ENCODE measurements at regions not wholly inside any gene's neighbourhood (a gene's known extent, or its start where the extent isn't known, plus 50 kb on each side); places are given as distances from the start of the nearest gene placed in this dataset.
A peak's percentile ranks its signal among the peaks of the same experiment; 100 is the strongest.

DNA sequence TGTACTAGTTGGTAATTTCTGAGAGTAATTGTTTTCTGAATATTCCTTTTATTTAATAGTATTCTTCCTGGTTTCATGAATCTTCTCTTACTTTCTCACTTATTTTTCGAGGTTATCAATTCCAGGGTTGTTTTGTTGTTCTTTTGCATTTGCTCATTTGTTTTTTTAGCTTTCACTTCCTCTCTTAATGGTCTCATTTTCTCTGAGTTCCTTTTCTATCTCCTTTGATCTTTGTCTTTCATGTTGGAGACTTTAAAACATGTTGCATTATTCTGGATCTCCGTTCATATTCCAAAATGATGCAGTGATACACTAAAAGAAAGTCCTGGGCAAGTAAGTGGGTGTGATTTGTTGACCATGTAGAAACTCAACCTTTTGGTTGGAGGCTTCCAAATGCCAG, 345.3 kb upstream of the SLC35B3 start:
- DNase-seq, result no peak

DNA sequence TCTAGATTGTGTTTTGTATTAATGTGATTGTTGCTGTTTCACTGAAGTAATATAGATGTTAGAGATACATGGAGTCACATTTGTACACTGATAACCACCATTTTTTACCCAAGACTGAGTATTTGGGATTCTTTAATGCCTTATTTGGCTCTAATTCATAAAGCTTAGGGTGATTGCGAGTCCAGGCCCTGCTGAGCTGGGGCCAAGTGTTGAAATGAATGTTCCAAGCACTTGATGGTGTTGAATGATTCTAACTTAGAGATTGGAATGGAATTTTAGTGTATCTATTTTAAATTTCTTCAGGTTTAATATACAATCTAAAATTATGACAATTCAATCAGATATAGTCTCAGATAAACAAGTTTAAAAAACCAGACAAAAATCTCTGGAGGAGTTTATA, 329.4 kb upstream of the SLC35B3 start:
- no peak for DNase-seq

DNA sequence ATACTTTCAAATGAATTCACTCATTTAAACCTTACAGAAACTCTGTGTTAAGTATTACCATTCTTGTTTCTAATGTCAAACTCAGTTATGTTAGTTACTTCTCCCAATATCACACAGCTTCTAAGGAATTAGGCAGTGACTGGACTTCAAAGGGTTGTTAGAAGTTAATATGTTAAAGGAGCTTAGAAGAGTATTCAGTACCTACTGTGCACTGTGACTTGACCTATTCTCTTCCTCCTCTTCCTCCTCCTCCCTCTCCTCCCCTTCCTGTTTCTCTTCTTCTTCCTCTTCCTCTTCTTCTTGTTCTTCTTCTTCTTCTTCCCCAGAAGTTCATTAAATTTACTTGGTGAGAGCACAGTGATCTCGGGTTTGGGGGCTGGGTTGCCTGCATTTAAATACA, 325.6 kb upstream of the SLC35B3 start:
- DNase-seq, result no peak

DNA sequence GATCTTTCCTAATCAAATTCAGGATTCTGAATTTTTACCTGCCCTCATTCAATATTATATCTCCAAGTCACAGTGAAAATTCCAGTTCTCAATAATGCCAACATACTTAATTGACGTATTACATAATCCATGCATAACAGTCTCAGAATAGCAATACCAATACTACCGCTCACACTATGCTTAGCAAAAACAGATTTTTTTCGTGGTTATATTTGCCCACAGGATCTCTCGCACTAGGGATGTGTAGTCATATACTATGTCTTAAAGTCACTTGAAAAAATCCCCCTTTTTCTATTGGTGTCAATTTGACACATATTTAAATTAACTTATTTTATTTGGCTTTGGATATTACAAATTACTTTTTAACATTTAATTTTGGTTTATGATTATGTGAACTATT, 323.1 kb upstream of the SLC35B3 start:
- DNase-seq, result no peak

DNA sequence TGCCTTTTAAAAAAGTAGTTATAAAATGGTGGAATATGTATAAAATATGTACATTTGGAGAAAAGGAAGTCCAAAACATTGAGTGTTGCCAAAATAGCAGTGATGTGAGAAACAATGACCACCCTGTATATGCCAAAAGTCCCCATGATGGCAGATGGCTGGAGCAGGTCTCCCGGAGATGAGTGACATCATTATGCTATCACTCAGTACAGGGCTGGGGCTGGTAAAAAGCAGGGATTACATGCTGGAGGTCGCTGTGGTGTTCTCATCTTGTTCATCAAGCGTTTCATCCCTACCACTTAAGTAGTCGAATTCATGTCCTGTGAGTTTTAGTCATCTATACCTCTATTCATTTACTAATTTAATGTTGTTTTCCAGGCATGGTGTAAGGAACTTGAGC, 315.3 kb upstream of the SLC35B3 start:
- DNase-seq, result no peak

DNA sequence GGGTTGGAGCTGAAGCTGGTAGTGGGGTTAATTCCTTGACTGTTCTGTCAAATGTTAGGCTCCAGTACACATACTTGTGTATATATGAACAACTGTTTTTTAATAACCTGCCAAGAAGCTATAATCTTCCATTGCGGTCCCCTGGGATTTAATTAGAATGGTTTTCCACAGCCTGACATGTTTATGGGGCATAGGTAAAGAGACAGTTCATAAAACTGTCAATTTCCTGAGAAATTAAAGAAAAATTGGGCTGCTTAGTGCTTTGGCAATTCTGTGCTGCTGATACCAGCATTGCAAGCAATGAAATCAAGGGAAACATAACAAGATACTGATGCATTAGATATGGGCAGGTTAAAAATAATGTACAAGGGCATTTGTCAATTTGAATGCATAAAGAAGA, 314.1 kb upstream of the SLC35B3 start:
- no peak for DNase-seq

DNA sequence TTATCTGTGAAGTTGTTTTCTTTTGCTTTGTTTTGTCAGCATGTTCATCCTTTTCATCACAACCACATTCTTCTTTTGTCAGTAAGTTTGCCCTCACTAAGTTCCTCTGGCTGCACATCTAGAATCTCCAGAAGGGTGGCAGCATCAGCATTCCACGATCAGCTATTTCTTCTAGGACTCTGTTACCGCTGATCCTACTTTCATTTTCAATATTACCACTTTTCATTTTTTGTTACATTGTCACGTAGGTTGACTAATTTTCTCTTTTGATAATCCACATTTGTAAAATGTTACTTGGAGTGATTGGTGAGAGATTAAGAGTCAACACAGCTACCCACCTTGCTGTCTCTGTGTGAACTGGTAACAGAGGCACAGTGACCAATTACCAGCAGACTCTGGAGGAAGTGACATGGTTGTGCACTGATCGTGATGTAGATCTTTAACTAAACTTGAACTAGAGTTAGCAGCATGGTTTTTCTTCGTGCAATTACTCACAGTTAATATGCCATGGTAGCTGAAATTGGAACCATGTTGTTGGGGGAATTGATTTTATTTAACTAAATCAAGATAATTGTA, 307.9 kb upstream of the SLC35B3 start:
- DNase-seq, result no peak

DNA sequence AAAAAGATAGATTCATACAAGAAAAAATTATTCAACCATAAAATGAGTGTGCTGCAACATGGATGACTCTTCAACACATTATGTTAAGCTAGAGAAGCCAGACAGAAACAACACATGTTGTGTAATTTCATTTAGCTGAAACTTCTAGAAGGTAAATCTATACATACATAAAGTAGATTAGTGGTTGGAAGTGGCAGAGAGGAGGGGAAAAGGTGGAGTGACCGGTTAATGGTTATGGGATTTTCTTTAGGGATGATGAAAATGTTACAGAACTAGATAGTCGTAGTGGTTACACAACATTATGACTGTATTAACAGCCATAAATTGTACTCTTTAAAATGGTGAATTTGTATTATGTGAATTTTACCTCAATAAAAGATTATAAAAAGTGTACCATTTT, 304.1 kb upstream of the SLC35B3 start:
- no peak for DNase-seq

DNA sequence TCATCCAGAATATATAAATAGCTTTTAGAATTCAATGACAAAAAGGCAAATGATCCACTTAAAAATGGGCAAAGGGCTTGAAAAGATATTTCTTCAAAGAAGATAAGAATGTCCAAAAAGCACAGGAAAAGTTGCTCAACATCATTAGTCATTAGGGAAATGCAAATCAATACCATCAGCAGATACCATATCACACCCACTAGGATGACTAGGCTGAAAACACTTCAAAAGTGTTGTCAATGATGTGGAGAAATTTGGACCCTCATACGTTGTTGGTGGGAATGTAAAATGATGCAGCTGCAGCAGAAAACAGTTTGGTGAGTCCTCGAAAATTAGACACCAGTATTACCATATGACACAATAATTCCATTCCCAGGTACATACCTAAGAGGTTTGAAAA, 303.6 kb upstream of the SLC35B3 start:
- DNase-seq, result no peak

DNA sequence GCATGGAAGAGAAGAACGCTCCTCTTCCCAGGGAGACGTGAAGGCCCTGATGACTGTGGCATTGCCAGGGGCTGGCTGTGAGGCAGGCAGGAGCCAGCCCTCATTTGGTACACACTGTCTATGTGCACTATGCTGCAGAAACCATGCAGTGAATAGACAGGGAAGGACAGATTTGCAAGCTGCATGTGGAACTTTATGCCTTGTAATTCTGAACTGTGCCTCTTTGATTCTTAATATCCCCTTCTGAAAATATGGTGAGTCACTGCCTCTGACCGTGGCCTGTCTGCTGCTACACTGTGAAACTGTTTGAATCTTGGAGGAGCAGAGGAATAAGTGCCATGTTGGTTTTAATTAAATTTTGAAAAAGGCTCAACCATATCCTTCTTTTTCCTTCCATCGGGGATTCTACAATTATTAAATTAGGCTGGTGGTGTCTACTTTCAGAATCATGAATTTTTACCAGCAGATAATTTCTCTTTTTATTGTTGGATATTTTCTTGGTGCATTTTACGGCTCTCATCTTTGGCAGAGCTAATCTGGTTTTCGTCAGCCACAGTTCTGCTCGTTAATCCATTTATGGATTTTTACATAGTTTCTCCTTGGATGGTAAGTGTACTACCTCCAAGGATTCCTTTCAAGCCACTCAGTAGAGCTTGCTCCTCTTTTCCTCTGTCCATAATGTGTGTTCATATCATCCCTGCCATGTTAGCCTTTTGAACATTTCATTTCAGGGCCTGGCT, 301.0 kb upstream of the SLC35B3 start:
- no peak for DNase-seq

DNA sequence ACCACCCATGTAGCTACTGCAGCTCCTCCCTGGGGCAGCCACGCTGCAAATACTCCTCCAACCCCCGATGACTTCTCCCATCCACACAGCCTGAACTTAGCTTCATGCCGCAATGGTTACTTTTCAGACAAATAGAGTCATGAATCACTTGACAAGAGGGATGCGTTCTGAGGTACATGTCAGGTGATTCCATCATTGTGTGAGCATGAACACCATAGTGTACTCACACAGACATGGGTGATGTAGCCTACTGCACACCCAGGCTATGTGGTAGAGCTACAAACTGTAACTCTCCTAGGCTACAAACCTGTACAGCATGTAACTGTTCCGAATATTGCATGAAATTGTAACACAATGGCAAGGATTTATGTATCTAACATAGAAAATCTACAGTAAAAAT, 298.5 kb upstream of the SLC35B3 start:
- DNase-seq, result no peak

DNA sequence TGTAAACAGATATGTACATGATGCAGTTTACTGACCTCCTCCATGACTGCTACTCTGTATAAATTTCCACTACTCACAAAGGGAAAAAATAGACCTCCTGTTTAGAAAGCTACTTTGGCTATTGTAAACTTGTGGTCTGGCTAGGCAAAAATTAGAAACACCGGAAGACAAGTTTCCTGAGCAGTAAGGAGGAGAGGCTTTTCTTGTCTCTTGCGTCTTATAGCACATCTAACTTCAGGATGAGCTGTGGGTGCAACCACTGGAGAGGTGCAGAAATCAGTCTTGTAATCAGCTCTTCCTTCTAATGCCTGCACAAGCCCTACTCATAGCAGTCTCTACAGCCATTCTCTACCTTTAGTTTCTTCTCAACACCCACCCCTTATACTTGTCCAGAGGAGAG, 296.5 kb upstream of the SLC35B3 start:
- DNase-seq, result no peak

DNA sequence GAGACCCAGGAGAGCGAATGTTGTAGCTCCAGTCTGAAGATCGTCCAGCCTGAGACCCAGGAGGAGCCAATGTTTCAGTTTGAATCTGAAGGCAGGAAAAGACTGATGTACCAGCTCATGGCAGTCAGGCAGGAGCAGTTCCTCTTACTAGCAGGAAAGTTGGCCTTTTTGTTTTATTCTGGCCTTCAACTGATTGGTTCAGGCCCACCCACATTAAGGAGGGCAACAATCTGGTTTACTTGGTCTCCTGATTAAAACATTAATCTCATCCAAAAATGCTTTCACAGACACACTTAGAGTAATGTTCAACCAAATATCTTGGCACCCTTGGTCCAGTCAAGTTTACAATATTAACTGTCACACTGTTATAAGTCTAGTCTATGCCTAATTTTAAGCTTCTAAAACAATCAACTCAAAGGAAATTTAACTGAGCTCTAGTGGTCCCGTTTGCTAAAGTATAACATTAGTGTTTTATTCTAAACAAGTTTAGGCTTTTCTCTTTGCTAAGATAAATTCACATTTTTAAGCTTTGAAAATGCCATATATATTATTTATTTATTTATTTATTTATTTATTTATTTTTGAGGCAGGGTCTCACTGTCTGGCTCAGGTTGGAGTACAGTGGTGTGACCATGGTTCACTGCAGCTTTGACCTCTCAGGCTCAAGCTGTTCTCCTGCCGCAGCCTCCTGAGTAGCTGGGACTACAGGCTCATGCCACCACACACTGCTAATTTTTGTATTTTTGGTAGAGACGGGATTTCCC, 275.5 kb upstream of the SLC35B3 start:
- no peak for DNase-seq

DNA sequence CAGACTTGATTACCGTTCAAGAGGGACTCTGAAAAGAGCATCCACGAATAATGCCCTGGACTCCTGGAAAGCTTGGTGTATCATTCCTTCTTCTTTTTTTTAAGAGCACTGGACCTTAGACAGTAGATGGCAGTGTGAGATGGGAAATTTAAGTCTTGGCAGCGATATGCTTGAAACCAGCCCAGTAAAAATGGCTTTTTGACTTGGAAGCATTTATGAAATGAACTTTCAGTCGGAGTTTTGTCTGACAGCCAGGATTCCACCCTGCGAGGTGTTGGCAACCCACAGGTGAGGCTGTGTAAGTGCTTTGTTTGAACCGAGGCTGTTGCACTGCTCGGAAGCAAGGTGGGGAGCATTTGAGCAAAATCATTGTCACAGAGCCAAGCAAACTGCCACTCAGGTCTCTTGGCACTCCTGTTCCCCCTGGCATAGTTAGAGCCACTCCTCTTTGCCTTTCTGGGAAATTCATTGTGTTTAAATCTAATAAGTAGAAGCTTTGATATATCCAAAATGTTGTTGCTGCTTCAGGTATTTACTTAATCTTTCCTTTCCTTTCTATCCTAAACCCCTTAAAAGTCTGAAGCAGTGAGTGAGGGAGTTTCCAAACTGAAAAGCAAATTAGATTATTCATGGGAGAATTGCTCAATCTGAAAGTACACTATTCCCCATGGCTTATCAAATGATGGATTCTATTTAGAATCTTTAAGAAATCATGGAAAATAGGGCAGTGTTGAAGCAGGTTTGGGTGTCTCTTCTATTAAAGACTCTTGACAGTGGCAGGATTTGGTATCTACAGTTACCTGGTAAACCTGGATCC, 272.8 kb upstream of the SLC35B3 start:
- peak; percentile 6 for DNase-seq

DNA sequence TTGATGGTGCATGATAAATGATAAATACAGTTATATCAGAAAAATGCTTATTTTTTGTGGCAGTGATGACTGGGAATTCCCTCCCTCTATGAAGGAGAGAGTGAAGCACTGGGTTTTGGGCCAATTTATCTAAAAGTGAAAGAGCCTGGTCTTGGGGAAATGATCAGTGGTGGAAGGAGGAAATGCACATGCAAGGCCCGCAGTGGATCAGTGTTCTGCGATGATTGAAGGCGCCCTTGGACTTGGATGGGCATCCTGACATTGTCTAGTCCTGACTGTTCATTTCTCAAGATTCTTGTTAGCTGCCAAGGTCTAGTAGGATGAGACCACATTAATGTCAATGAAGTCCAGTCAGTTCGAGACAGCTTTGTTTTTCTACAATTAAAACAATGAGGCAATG, 272.0 kb upstream of the SLC35B3 start:
- no peak for DNase-seq

DNA sequence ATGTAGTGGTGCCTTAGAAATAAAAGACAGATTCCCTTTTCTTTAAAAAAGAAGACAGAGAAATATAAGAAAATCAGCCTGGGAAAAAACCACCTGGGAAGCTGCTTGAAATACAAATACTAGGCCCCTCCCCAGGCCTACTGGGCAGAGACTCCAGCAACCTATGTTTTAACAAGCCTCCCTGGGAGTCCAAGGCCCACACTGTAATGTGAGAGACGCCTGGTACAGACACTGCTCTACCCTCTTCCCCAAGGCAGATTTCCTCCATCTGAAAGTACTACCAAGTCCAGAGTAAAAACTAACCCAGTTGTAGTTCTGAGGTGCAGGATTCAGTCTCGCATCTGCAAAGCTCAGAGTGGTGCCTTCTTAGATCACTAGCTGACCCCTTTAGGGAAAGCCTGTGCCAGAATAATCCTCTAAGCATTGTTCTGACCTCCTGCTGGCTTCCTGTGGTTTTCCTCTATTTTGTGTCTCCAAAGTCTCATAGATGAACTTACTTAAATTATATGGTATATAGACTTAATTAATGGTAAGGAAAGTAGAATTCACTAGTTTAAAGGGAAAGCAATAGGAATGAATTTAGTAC, 270.2 kb upstream of the SLC35B3 start:
- no peak for DNase-seq

DNA sequence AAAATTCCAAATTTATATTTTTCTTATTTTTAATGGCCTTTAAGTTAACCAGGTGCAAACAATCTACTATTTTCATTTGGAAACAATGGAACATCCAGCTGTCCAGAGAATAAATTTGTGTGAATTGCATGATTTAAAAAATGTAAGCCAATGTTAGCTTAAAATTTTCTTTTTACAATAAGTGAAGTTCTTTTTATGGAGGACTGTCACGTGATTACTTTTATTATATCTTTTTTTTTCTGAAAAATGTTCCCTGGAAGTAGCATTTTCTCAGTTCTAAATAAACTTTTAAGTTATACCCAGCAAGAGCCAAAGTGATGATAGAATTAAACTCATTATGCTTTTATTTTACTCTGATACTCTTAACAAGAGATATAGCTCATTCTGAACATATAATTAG, 267.7 kb upstream of the SLC35B3 start:
- DNase-seq, result no peak

DNA sequence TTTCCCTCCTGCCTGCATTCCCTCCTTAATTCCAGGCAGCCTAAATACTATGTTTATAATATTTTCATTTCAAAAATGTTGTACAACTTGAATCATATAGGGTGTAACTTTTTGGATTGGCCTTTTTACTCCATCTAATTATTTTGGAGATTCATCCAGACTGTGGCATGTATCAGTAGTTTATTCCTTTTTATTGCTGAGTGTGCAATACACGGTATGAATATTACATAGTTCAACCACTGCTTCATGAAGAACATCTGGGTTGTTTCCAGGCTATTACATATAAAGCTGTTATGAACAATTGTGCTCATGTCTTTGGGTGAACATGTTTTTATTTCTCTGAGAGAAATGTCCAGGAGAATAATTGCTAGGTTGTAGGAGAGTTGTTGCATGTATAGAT, 253.5 kb upstream of the SLC35B3 start:
- DNase-seq, result no peak

DNA sequence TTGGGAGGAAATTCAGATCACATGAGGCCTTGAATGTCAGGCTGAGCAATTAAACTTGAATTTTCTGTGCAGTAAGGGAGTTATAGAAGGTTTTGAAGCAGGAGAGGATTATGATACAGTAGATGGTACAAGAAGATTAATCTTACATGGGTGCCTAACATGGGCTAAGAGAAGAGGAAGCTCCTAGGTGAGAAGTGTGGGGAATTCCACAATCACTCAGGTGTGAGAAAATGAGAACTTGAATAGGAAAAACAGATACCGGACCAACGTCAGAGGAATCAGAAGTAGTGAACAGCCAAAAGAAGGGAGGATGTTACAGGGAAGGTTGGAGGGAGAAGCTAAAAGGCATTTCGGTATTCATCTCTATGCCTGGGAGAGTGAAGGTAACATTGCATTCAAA, 250.7 kb upstream of the SLC35B3 start:
- DNase-seq, result no peak

DNA sequence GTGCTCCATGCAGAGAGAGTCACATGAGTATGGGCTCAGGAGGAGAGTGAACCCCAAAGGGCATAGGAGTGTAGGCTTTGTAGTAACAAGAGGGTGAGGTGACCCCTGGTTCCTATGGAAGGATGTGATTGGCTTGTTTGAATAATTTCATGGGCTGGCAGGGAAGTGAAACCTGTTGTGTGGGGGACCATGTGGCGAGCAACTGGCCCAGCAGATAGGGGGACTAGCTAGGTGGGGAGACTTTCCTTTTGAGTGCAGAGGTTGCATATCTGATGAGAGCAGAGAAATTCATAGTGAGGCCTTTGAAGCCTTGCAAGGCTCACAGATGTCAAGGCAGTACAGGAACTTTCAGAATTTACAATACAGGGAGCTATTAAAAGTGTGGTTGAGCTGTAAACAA, 247.9 kb upstream of the SLC35B3 start:
- no peak for DNase-seq

DNA sequence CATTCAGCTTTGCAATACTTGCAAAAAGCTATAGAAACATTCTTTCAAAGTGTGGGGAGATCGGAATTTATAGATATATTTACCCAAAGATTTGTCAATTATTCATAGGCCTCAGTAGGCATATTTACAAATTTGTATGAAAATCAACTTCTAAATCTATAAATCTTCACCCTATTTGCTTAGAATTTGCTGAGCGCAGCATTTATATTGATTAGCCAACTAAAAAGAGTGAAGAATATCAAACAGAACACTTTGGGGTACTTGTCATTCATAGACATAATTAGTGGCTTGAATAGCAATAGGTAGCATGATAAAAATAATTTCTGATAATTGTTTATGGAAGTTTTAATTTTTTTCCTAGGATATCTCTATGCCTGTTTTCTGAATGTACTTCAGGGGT, 244.5 kb upstream of the SLC35B3 start:
- DNase-seq, result no peak

DNA sequence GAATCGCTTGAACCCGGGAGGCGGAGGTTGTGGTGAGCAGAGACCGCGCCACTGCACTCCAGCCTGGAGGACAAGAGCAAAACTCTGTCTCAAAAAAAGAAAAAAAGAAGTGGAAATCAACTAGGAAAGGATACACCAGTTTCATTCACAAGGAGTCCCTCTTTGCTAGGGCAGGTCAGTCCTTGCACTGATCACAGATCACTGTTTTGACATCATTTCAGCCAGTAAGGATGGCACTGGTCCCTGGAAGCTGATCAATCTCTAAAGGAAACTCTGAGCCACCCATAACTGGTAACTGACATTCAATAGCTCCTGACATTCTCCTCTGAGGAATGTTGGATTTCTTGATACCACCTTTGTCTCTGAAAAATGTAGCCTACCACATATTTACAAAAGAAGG, 243.1 kb upstream of the SLC35B3 start:
- no peak for DNase-seq

DNA sequence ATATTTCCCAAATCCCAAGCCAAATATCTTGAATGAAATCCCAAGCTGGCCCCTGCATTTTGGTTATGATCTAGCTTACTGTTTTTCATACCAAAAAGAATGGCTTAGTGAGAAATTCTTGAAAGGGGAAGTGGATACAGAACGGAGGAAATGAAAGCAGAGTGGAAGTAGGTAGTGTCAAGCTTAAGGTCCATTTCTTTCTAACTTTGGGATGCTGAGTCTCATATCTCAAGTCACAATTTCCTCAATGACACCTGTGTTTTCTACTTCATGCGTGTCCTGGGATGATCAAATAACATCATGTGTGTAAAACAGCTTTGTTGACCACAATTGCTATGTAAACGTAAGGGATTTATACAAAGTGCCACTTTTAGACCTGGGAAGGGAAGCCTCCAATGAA, 238.8 kb upstream of the SLC35B3 start:
- DNase-seq, result no peak
